ENCODE measurements at regions not wholly inside any gene's neighbourhood (a gene's known extent, or its start where the extent isn't known, plus 50 kb on each side); places are given as distances from the start of the nearest gene placed in this dataset.

DNA sequence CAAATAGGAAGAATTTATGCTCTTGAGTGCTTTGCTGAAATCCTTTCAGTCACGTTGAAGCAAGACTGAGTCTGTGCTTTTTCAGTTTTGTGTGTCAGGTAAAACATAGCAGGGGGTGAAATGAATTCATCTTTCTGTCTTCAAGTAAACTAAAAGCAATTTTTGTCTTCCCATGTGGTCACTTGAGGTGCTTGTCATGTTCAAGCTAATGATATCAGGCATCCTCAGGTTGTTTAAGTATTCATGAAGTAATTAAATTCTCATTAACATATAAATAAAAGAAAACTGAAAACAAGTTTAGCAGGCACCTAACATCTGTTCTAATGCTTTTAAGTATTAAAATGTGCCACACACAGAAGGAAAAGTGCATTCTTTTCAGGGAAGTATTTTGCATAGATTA, 2701.3 kb downstream of the PCDH9 start:
- no peak for TF ChIP-seq REST (IDR thresholded peaks at IDR 0.05; ENCODE audit: low read depth)
- TF ChIP-seq, protein P1, sequence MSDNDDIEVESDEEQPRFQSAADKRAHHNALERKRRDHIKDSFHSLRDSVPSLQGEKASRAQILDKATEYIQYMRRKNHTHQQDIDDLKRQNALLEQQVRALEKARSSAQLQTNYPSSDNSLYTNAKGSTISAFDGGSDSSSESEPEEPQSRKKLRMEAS (IDR thresholded peaks at IDR 0.05), result no peak
- no peak for TF ChIP-seq ZBTB33 (IDR thresholded peaks at IDR 0.05; ENCODE audit: extremely low read depth, insufficient replicate concordance, low read length)
- TF ChIP-seq CTCF (IDR thresholded peaks at IDR 0.05 in 2 of 3, conservative IDR thresholded peaks at IDR 0.05 in 1 of 3; ENCODE audit: borderline replicate concordance in 1 of 3, insufficient read depth in 1 of 3, low read depth in 2 of 3, low read length in 2 of 3), result no peak
- no peak for TF ChIP-seq ZNF274 (IDR thresholded peaks at IDR 0.05; ENCODE audit: low read depth, low read length)
- no peak for TF ChIP-seq EZH2 (IDR thresholded peaks at IDR 0.05)
- TF ChIP-seq JUND (IDR thresholded peaks at IDR 0.05), result no peak
- no peak for TF ChIP-seq SP1 (IDR thresholded peaks at IDR 0.05; ENCODE audit: low read depth)
- no peak for TF ChIP-seq EGR1 (IDR thresholded peaks at IDR 0.05; ENCODE audit: low read depth)
- TF ChIP-seq POLR2A (IDR thresholded peaks at IDR 0.05; ENCODE audit: borderline replicate concordance, extremely low read depth, insufficient read depth, insufficient read length), result no peak
- TF ChIP-seq TCF7L2 (IDR thresholded peaks at IDR 0.05; ENCODE audit: borderline replicate concordance, extremely low read depth, insufficient read depth, insufficient read length), result no peak

Data from HCT116 (cell line).